MCF 10A (cell line): ENCODE measurements at regions not wholly inside any gene's neighbourhood (a gene's known extent, or its start where the extent isn't known, plus 50 kb on each side); places are given as distances from the start of the nearest gene placed in this dataset.

Experiments
- BruUV-seq: library from RNA; stranded (reverse); fragments of 400-500 nt; replicated peaks from 2 replicates; lab custom pipeline; 2021; lab: Mats Ljungman, UMichigan
- CTCF ChIA-PET: fragments of 300-600 bp; sonication (Branson Sonifier 250); formaldehyde crosslinking; extraction: SDS; loops from one replicate; lab custom pipeline; 2021; ENCODE audit warnings: antibody characterized with exemption, inconsistent platforms; lab: Yijun Ruan, JAX
- POLR2A ChIA-PET: fragments of 300-600, 350-650 bp; sonication (Branson Sonifier 250); formaldehyde crosslinking; extraction: SDS; loops from one replicate; lab custom pipeline; 2020; ENCODE audit warnings: antibody characterized with exemption, inconsistent platforms; lab: Yijun Ruan, JAX
- DNase-seq: peaks from one replicate; pipeline ENCODE4 v3.0.0-alpha.2; 2018; ENCODE audit not compliant: unreplicated experiment
- H3K27ac Mint-ChIP-seq: one replicate; pipeline ENCODE4 v1.8.0; 2022; ENCODE audit warnings: mild to moderate bottlenecking, low read depth, mixed read lengths; ENCODE audit not compliant: unreplicated experiment
- H3K27me3 Mint-ChIP-seq: one replicate; pipeline ENCODE4 v1.8.0; 2022; ENCODE audit warnings: mixed read lengths; ENCODE audit not compliant: insufficient read depth, unreplicated experiment
- H3K36me3 Mint-ChIP-seq: one replicate; pipeline ENCODE4 v1.8.0; 2022; ENCODE audit warnings: mild to moderate bottlenecking, moderate library complexity, mixed read lengths; ENCODE audit not compliant: insufficient read depth, unreplicated experiment
- H3K4me1 Mint-ChIP-seq: one replicate; pipeline ENCODE4 v1.8.0; 2022; ENCODE audit warnings: mixed read lengths; ENCODE audit not compliant: insufficient read depth, unreplicated experiment
- H3K4me3 Mint-ChIP-seq: one replicate; pipeline ENCODE4 v1.8.0; 2022; ENCODE audit warnings: mild to moderate bottlenecking, moderate library complexity, mixed read lengths; ENCODE audit not compliant: unreplicated experiment
- H3K9me3 Mint-ChIP-seq: one replicate; pipeline ENCODE4 v1.8.0; 2022; ENCODE audit warnings: mixed read lengths; ENCODE audit not compliant: unreplicated experiment
- intact Hi-C: fragments of 100-400 bp; cut with micrococcal nuclease; formaldehyde crosslinking; loops from 2 replicates; pipeline ENCODE4 v1.14.1; 2022
- TF ChIP-seq, protein P1 (sequence below): fragments of 200-600 bp; IDR thresholded peaks from one replicate; pipeline ENCODE4 v1.8.0; 2022; ENCODE audit warnings: antibody characterized with exemption, mild to moderate bottlenecking; ENCODE audit not compliant: unreplicated experiment

DNA sequence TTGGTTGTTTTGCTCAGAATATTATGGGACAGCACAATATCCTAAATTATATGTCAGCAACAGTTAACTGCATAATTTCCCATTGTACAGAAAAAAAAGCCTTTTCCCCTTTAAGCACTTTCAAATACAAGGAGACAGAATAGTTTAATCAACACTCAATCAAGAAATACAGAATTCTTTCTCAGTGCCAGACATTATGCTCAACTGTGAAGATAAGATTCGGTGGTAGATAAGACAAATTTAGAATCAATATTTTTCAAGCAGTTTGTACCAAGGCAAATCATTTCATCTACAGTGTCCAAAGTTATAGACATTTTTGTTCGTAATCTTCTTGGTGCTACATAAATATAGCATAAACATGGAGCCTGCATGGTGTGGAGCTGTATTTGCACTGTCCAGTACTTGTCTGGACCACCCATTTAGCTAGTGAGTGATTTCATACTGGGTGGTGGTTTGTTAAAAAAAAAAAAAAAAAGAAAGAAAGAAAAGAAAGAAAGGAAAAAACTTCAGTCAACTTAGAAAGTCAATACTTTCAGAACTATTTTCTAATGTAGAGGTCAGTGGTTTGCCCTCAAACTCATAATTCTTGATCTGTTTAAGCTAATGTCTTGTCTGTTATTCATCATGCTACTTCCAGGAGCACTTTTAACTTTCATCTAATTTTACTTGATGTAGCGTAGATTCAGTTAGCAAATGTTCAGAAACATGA, 522.9 kb downstream of the FAT4 start:
- H3K4me3 Mint-ChIP-seq = no peak overlapping the region
- TF ChIP-seq, protein P1, sequence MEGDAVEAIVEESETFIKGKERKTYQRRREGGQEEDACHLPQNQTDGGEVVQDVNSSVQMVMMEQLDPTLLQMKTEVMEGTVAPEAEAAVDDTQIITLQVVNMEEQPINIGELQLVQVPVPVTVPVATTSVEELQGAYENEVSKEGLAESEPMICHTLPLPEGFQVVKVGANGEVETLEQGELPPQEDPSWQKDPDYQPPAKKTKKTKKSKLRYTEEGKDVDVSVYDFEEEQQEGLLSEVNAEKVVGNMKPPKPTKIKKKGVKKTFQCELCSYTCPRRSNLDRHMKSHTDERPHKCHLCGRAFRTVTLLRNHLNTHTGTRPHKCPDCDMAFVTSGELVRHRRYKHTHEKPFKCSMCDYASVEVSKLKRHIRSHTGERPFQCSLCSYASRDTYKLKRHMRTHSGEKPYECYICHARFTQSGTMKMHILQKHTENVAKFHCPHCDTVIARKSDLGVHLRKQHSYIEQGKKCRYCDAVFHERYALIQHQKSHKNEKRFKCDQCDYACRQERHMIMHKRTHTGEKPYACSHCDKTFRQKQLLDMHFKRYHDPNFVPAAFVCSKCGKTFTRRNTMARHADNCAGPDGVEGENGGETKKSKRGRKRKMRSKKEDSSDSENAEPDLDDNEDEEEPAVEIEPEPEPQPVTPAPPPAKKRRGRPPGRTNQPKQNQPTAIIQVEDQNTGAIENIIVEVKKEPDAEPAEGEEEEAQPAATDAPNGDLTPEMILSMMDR = no peak
- intact Hi-C loops = no loop called here
- H3K9me3 Mint-ChIP-seq = no peaks in the 10 kb centered on the region
- H3K27me3 Mint-ChIP-seq = no peaks in the 10 kb centered on the region
- ChIA-PET POLR2A (no interaction called here), CTCF (interaction anchor here (0.5 kb wide), 1 partner anchor 102 kb away, joined by 3 read pairs; no protein-coding TSS in a partner anchor)
- no TSS peak for BruUV-seq
- H3K27ac Mint-ChIP-seq = no peak overlapping the region
- no peak for DNase-seq
- no peaks in the 10 kb centered on the region for H3K4me1 Mint-ChIP-seq
- no peaks in the 10 kb centered on the region for H3K36me3 Mint-ChIP-seq

- H3K27me3 Mint-ChIP-seq = no peaks in the 10 kb centered on the region
- no peak overlapping the region for H3K27ac Mint-ChIP-seq
- no TSS peak for BruUV-seq
- TF ChIP-seq, protein P1 = no peak
- no peak overlapping the region for H3K4me3 Mint-ChIP-seq
- intact Hi-C loops = no loop called here
- H3K36me3 Mint-ChIP-seq = no peaks in the 10 kb centered on the region
- ChIA-PET POLR2A (no interaction called here), CTCF (no interaction called here)
- no peaks in the 10 kb centered on the region for H3K9me3 Mint-ChIP-seq
- DNase-seq = no peak
- H3K4me1 Mint-ChIP-seq = no peaks in the 10 kb centered on the region
These were observed 523.4 kb downstream of the FAT4 start for GRCh38 chr4:125838202-125838601.

DNA sequence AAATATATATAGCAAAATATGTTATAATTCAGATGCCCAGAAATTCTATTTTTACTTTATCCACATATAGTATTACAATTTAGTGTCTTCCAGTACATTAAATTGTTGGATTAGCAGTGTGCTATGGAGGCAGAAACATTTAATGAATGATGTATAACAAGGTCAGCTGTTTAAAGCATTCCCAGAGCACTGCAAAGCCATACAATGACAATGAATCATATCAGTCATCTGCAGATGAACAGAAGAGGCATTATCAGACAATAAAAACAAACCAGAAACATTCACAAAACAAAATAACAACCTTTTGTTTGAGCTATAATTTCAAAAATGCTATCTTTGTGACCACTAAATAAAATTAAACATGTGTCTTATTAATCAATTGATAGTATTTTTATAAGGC, 524.2 kb downstream of the FAT4 start:
- peaks cover 6% of the 10 kb centered on the region for H3K4me1 Mint-ChIP-seq
- BruUV-seq = no TSS peak
- no peak for DNase-seq
- H3K27me3 Mint-ChIP-seq = no peaks in the 10 kb centered on the region
- ChIA-PET POLR2A (interaction anchor here (0.6 kb wide), 1 partner anchor 126 kb away, joined by 8 read pairs; no protein-coding TSS in a partner anchor), CTCF (interaction anchor here (0.9 kb wide), 1 partner anchor 10 kb away, joined by 3 read pairs; no protein-coding TSS in a partner anchor)
- peaks cover 3% of the 10 kb centered on the region for H3K36me3 Mint-ChIP-seq
- H3K4me3 Mint-ChIP-seq = no peak overlapping the region
- intact Hi-C loops = no loop called here
- no peak overlapping the region for H3K27ac Mint-ChIP-seq
- TF ChIP-seq, protein P1 = no peak
- no peaks in the 10 kb centered on the region for H3K9me3 Mint-ChIP-seq

- intact Hi-C loops = no loop called here
- H3K4me1 Mint-ChIP-seq = peaks cover 6% of the 10 kb centered on the region
- CTCF ChIA-PET = no interaction called here
- no peak overlapping the region for H3K4me3 Mint-ChIP-seq
- BruUV-seq = no TSS peak
- POLR2A ChIA-PET = no interaction called here
- no peak for DNase-seq
- H3K27me3 Mint-ChIP-seq = no peaks in the 10 kb centered on the region
- no peak overlapping the region for H3K27ac Mint-ChIP-seq
- TF ChIP-seq, protein P1 = no peak
- no peaks in the 10 kb centered on the region for H3K9me3 Mint-ChIP-seq
- peaks cover 6% of the 10 kb centered on the region for H3K36me3 Mint-ChIP-seq
These were observed 529.2 kb downstream of the FAT4 start for GRCh38 chr4:125843947-125844346.
